Astrocyte (in vitro differentiated cells and primary cell): ENCODE measurements at regions not wholly inside any gene's neighbourhood (a gene's known extent, or its start where the extent isn't known, plus 50 kb on each side); places are given as distances from the start of the nearest gene placed in this dataset.

ENCODE experiments used
- DNase-seq: peaks from one replicate; pipeline ENCODE4 v3.0.0-alpha.2; 2010; ENCODE audit warnings: low read depth
- FAIRE-seq: peaks from 2 replicates; lab custom pipeline; 2011; peaks lifted over from hg19 to GRCh38; lab: Jason Lieb, UNC
- H2AFZ ChIP-seq: 2 replicates; pipeline ENCODE4 v1.6.0; 2012; ENCODE audit warnings: low read depth, low read length, inconsistent platforms
- H3K27ac ChIP-seq: 2 replicates; pipeline ENCODE4 v1.5.1; 2011; ENCODE audit warnings: low read depth, low read length, inconsistent platforms
- H3K27me3 ChIP-seq: 2 replicates; pipeline ENCODE4 v1.6.0; 2011; ENCODE audit warnings: low read length, inconsistent platforms; ENCODE audit not compliant: insufficient read depth
- H3K36me3 ChIP-seq: 2 replicates; pipeline ENCODE4 v1.5.1; 2011; ENCODE audit warnings: low read length, inconsistent platforms; ENCODE audit not compliant: insufficient read depth
- H3K4me1 ChIP-seq: 2 replicates; pipeline ENCODE4 v1.5.1; 2011; ENCODE audit warnings: low read length, inconsistent platforms; ENCODE audit not compliant: insufficient read depth
- H3K4me2 ChIP-seq: 2 replicates; pipeline ENCODE4 v1.6.0; 2012; ENCODE audit warnings: low read length, inconsistent platforms
- H3K4me3 ChIP-seq: 2 replicates; pipeline ENCODE4 v1.5.1; 2011; ENCODE audit warnings: low read depth, mild to moderate bottlenecking, low read length, inconsistent platforms; ENCODE audit not compliant: insufficient read depth
- H3K79me2 ChIP-seq: 2 replicates; pipeline ENCODE4 v1.6.0; 2012; ENCODE audit warnings: mild to moderate bottlenecking, low read length, inconsistent platforms; ENCODE audit not compliant: insufficient read depth
- H3K9ac ChIP-seq: 2 replicates; pipeline ENCODE4 v1.6.0; 2012; ENCODE audit warnings: mild to moderate bottlenecking, low read length, inconsistent platforms
- H3K9me3 ChIP-seq: 2 replicates; pipeline ENCODE4 v1.5.1; 2012; ENCODE audit warnings: low read depth, mild to moderate bottlenecking, low read length, inconsistent platforms; ENCODE audit not compliant: insufficient read depth
- H4K20me1 ChIP-seq: 2 replicates; pipeline ENCODE4 v1.6.0; 2012; ENCODE audit warnings: low read length, inconsistent platforms; ENCODE audit not compliant: insufficient read depth
- H3K27ac Mint-ChIP-seq: one replicate; pipeline ENCODE4 v1.8.0; 2021; ENCODE audit warnings: mild to moderate bottlenecking, mixed read lengths; ENCODE audit not compliant: unreplicated experiment
- H3K27me3 Mint-ChIP-seq: one replicate; pipeline ENCODE4 v1.8.0; 2021; ENCODE audit warnings: low read depth, mixed read lengths; ENCODE audit not compliant: unreplicated experiment
- H3K36me3 Mint-ChIP-seq: one replicate; pipeline ENCODE4 v1.8.0; 2021; ENCODE audit warnings: low read depth, mixed read lengths; ENCODE audit not compliant: unreplicated experiment
- H3K4me1 Mint-ChIP-seq: one replicate; pipeline ENCODE4 v1.8.0; 2021; ENCODE audit warnings: low read depth, mixed read lengths; ENCODE audit not compliant: unreplicated experiment
- H3K4me3 Mint-ChIP-seq: one replicate; pipeline ENCODE4 v1.8.0; 2021; ENCODE audit warnings: mild to moderate bottlenecking, moderate library complexity, mixed read lengths; ENCODE audit not compliant: unreplicated experiment
- H3K9me3 Mint-ChIP-seq: one replicate; pipeline ENCODE4 v1.8.0; 2021; ENCODE audit warnings: mild to moderate bottlenecking, mixed read lengths; ENCODE audit not compliant: unreplicated experiment
- CTCF ChIP-seq: IDR thresholded peaks from 2 replicates; pipeline ENCODE4 v1.5.1; 2011; ENCODE audit warnings: low read depth, mild to moderate bottlenecking, inconsistent platforms, low read length, moderate library complexity; ENCODE audit not compliant: insufficient read depth
- EZH2 ChIP-seq: IDR thresholded peaks from 2 replicates; pipeline ENCODE4 v1.6.1; 2012; ENCODE audit warnings: mild to moderate bottlenecking, low read length, inconsistent platforms; ENCODE audit not compliant: insufficient read depth

GRCh38 chr6:86820750-86821149 is 116.6 kb upstream of the HTR1E start:
- no peak overlapping the region for H3K4me2 ChIP-seq
- no peak overlapping the region for H3K27ac Mint-ChIP-seq
- H3K4me3 Mint-ChIP-seq: no peak overlapping the region
- H3K4me3 ChIP-seq: no peak overlapping the region
- H3K36me3 ChIP-seq: no peaks in the 10 kb centered on the region
- peaks cover 1% of the 10 kb centered on the region for H3K36me3 Mint-ChIP-seq
- H2AFZ ChIP-seq: no peak overlapping the region
- H3K27me3 ChIP-seq: no peaks in the 10 kb centered on the region
- H3K27me3 Mint-ChIP-seq: no peaks in the 10 kb centered on the region
- H3K4me1 ChIP-seq: no peaks in the 10 kb centered on the region
- no peak overlapping the region for H3K9ac ChIP-seq
- no peaks in the 10 kb centered on the region for H3K9me3 Mint-ChIP-seq
- no peak for FAIRE-seq
- no peaks in the 10 kb centered on the region for H3K4me1 Mint-ChIP-seq
- DNase-seq: no peak
- H3K79me2 ChIP-seq: no peaks in the 10 kb centered on the region
- TF ChIP-seq CTCF (no peak), EZH2 (no peak)
- H3K27ac ChIP-seq: no peak overlapping the region
- H3K9me3 ChIP-seq: peaks cover 4% of the 10 kb centered on the region
- H4K20me1 ChIP-seq: no peaks in the 10 kb centered on the region

DNA sequence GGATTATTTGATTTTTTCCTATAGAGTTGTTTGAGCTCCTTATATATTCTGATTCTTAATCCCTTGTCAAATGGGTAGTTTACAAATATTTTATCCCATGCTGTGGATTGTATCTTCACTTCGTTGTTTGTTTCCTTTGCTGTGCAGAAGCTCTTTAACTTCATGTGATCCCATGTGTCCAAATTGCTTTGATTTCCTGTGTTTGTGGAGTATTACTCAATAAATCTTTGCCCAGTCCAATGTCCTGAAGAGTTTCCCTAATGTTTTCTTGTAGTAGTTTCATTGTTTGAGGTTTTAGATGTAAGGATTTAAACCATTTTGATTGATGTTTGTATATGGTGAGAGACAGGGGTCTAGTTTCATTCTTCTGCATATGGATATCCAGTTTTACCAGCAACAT is 143.7 kb upstream of the HTR1E start:
- Histone ChIP-seq H3K79me2 (no peaks in the 10 kb centered on the region), H3K36me3 (no peaks in the 10 kb centered on the region), H3K4me1 (no peaks in the 10 kb centered on the region), H3K4me2 (no peak overlapping the region), H3K27me3 (no peaks in the 10 kb centered on the region), H2AFZ (no peak overlapping the region), H3K27ac (no peak overlapping the region), H3K4me3 (no peak overlapping the region), H3K9me3 (no peaks in the 10 kb centered on the region), H4K20me1 (no peaks in the 10 kb centered on the region), H3K9ac (no peak overlapping the region)
- Mint-ChIP-seq H3K27me3 (no peaks in the 10 kb centered on the region), H3K36me3 (no peaks in the 10 kb centered on the region), H3K4me3 (no peak overlapping the region), H3K4me1 (peaks cover 8% of the 10 kb centered on the region), H3K9me3 (peaks cover 8% of the 10 kb centered on the region), H3K27ac (no peak overlapping the region)
- FAIRE-seq (no peak), DNase-seq (no peak)
- TF ChIP-seq CTCF (no peak), EZH2 (no peak)

- H3K9ac ChIP-seq: no peak overlapping the region
- Mint-ChIP-seq H3K4me1 (peaks cover 7% of the 10 kb centered on the region), H3K27ac (no peak overlapping the region), H3K9me3 (peaks cover 6% of the 10 kb centered on the region), H3K27me3 (no peaks in the 10 kb centered on the region), H3K36me3 (no peaks in the 10 kb centered on the region), H3K4me3 (no peak overlapping the region)
- no peaks in the 10 kb centered on the region for H4K20me1 ChIP-seq
- FAIRE-seq (no peak), DNase-seq (no peak)
- H3K79me2 ChIP-seq: no peaks in the 10 kb centered on the region
- H3K27me3 ChIP-seq: no peaks in the 10 kb centered on the region
- TF ChIP-seq EZH2 (no peak), CTCF (no peak)
- H2AFZ ChIP-seq: no peak overlapping the region
- no peaks in the 10 kb centered on the region for H3K36me3 ChIP-seq
- H3K4me3 ChIP-seq: no peak overlapping the region
- H3K4me2 ChIP-seq: no peak overlapping the region
- no peak overlapping the region for H3K27ac ChIP-seq
- H3K4me1 ChIP-seq: no peaks in the 10 kb centered on the region
- H3K9me3 ChIP-seq: no peaks in the 10 kb centered on the region
Measured at GRCh38 chr6:86791476-86791875, 145.9 kb upstream of the HTR1E start.
